ACC112 (cell line): ENCODE measurements at regions not wholly inside any gene's neighbourhood (a gene's known extent, or its start where the extent isn't known, plus 50 kb on each side); places are given as distances from the start of the nearest gene placed in this dataset.
A peak's percentile ranks its signal among the peaks of the same experiment; 100 is the strongest.

ENCODE experiments used
- H2AFZ ChIP-seq: fragments of 200-600 bp; sonication (generic); one replicate; pipeline ENCODE4 v1.6.0; 2017; ENCODE audit warnings: antibody characterized with exemption, low read length; ENCODE audit not compliant: unreplicated experiment
- H3K27ac ChIP-seq: fragments of 200-600 bp; sonication (generic); 2 replicates; pipeline ENCODE4 v1.5.1; 2014; ENCODE audit warnings: low read depth, mild to moderate bottlenecking, antibody characterized with exemption, low read length, moderate library complexity
- H3K27me3 ChIP-seq: fragments of 200-600 bp; sonication (generic); 2 replicates; pipeline ENCODE4 v1.6.1; 2014; ENCODE audit warnings: mild to moderate bottlenecking, antibody characterized with exemption, low read length, moderate library complexity, mixed read lengths; ENCODE audit not compliant: insufficient read depth
- H3K36me3 ChIP-seq: fragments of 200-600 bp; sonication (generic); 2 replicates; pipeline ENCODE4 v1.6.1; 2016; ENCODE audit warnings: mild to moderate bottlenecking, antibody characterized with exemption, low read length, moderate library complexity, mixed read lengths; ENCODE audit not compliant: insufficient read depth
- H3K4me1 ChIP-seq: fragments of 200-600 bp; sonication (generic); one replicate; pipeline ENCODE4 v1.6.1; 2016; ENCODE audit warnings: low read length, mixed read lengths; ENCODE audit not compliant: insufficient read depth, unreplicated experiment, control insufficient read depth
- H3K4me3 ChIP-seq: fragments of 200-600 bp; sonication (generic); 2 replicates; pipeline ENCODE4 v1.5.1; 2014; ENCODE audit warnings: mild to moderate bottlenecking, low read depth, low read length
- H3K79me2 ChIP-seq: fragments of 200-600 bp; sonication (generic); one replicate; pipeline ENCODE4 v1.6.0; 2016; ENCODE audit warnings: low read length; ENCODE audit not compliant: control insufficient read depth, unreplicated experiment, insufficient read depth

- H3K36me3 ChIP-seq, result no peaks in the 10 kb centered on the region; the same call in 1 of the 2 replicates
- peak overlapping the region; percentile 5; the same call in 1 of the 2 replicates for H3K27ac ChIP-seq
- no peak overlapping the region for H2AFZ ChIP-seq
- peaks cover 12% of the 10 kb centered on the region for H3K4me1 ChIP-seq
- no peak overlapping the region for H3K4me3 ChIP-seq
- no peaks in the 10 kb centered on the region for H3K79me2 ChIP-seq
- H3K27me3 ChIP-seq, result no peaks in the 10 kb centered on the region
These were observed 52.6 kb upstream of the NAA20 start for GRCh38 chr20:19964289-19965265.

GRCh38 chr20:19966840-19967239, 50.3 kb upstream of the NAA20 start:
- Histone ChIP-seq H3K36me3 (no peaks in the 10 kb centered on the region; the same call in 1 of the 2 replicates), H3K4me1 (peaks cover 12% of the 10 kb centered on the region), H3K27me3 (no peaks in the 10 kb centered on the region), H2AFZ (no peak overlapping the region), H3K27ac (no peak overlapping the region), H3K79me2 (no peaks in the 10 kb centered on the region), H3K4me3 (no peak overlapping the region)
